Heart left ventricle (tissue), 16 donors: ENCODE measurements at regions not wholly inside any gene's neighbourhood (a gene's known extent, or its start where the extent isn't known, plus 50 kb on each side); places are given as distances from the start of the nearest gene placed in this dataset.
"Not testable (repeated sequence)": the region's sequence is repeated elsewhere in the genome, so short reads cannot be mapped to it uniquely, and the experiment has no call there.

Source experiments
- ATAC-seq, 4 donors: fragments of 200-7000 bp; cut with Tn5 transposase; one replicate each; pipeline ENCODE4 v1.9.1; 2020 to 2022; ENCODE audit warnings: moderate library complexity in 4 of 4, mild to moderate bottlenecking in 3 of 4, moderate number of reproducible peaks in 1 of 4
- DNase-seq, 5 donors: peaks; one replicate each; pipeline ENCODE4 v3.0.0-alpha.2; 2020
- H3K27ac ChIP-seq, 12 donors: fragments of 200-600 bp; sonication (generic) in 4 of 12; one replicate each; pipeline versions ENCODE4 v1.5.0 to v1.8.0; 2016 to 2022; ENCODE audit warnings: mild to moderate bottlenecking in 2 of 12
- H3K27me3 ChIP-seq, 9 donors: fragments of 200-600 bp; sonication (generic) in 2 of 9; one replicate each; pipeline versions ENCODE4 v1.5.1 to v1.8.0; 2016 to 2022; ENCODE audit warnings: mild to moderate bottlenecking in 3 of 9
- H3K36me3 ChIP-seq, 9 donors: fragments of 200-600 bp; sonication (generic) in 2 of 9; one replicate each; pipeline versions ENCODE4 v1.5.0 to v1.8.0; 2018 to 2022; ENCODE audit warnings: mild to moderate bottlenecking in 2 of 9
- H3K4me1 ChIP-seq, 12 donors: fragments of 200-600 bp; sonication (generic) in 4 of 12; one replicate each; pipeline versions ENCODE4 v1.5.0 to v1.8.0; 2016 to 2022; ENCODE audit warnings: mild to moderate bottlenecking in 3 of 12
- H3K4me3 ChIP-seq, 12 donors: fragments of 200-600 bp; sonication (generic) in 4 of 12; one replicate each; pipeline versions ENCODE4 v1.5.0 to v1.8.0; 2017 to 2022; ENCODE audit warnings: mild to moderate bottlenecking in 9 of 12, moderate library complexity in 4 of 12
- H3K9me3 ChIP-seq, 12 donors: fragments of 200-600 bp; sonication (generic) in 4 of 12; one replicate each; pipeline versions ENCODE4 v1.5.0 to v1.8.0; 2016 to 2022; ENCODE audit warnings: mild to moderate bottlenecking in 1 of 12
- CTCF ChIP-seq, 12 donors: fragments of 200-600 bp; sonication (generic) in 4 of 12; IDR thresholded peaks; one replicate each; pipeline versions ENCODE4 v1.5.0 to v1.8.0; 2018 to 2022; ENCODE audit warnings: antibody characterized with exemption in 12 of 12, mild to moderate bottlenecking in 5 of 12
- POLR2A ChIP-seq, 2 donors: fragments of 450-650 bp; IDR thresholded peaks; one replicate each; pipeline ENCODE4 v1.6.1; 2017; ENCODE audit warnings: antibody characterized with exemption in 2 of 2, mild to moderate bottlenecking in 2 of 2, moderate library complexity in 2 of 2
- WGBS, 4 donors: extraction: QIAGEN DNeasy Blood & Tissue Kit in 2 of 4; methylation state at CpG; one replicate each; pipeline versions ENCODE4 v1.1.5 to v1.1.7; 2013 to 2018; 5-methylcytosine and 5-hydroxymethylcytosine counted together
- intact Hi-C, 10 donors: fragments of 100-400 bp; cut with DNase I; formaldehyde crosslinking; loops; one replicate each; pipeline versions ENCODE4 v1.11.1 to v1.14.2; 2022
- donor health status: ischemic (EF 13 %, LVEDD 7.1; RV severe dilation, severe dysfunction).
- donor health status: healthy with polysubstance abuse.
- donor health status: DM: no; HTN: yes; CAD: no.
- donor health status: DM: no; HTN: no; CAD: no.
- donor health status: ischemic (EF 25% LVEDD 6.9; RV normal size, moderate dysfunction).
- donor health status: ischemic (EF 25% LVEDD 5.7; RV mildly dilated, moderate dysfunction).
- donor health status: healthy.
- donor health status: DM: yes; HTN: yes; CAD: no.
- donor health status: ischemic (EF 35%, LVEDD 5.7; RV mildly dilated, moderate dysfunction).
- donor health status: nonischemic (EF 11% LVEDD 7.7; RV severe dilation, severe dysfunction).
- donor health status: DM: yes; HTN: yes; CAD: no.
- donor health status: PGD.
- donor health status: ischemic (EF 29% LVEDD 5.4; RV normal size, mild dysfunction).
- donor health status: nonischemic (EF 23%, LVEDD 6.1; RV moderate dilation, normal function).

GRCh38 chrX:122269243-122269781 is 914.8 kb upstream of the GRIA3 start:
- intact Hi-C loops = no loop called here
- DNase-seq = no peak
- H3K4me1 ChIP-seq = no peaks in the 10 kb centered on the region
- ATAC-seq = no peak
- no peaks in the 10 kb centered on the region for H3K27me3 ChIP-seq
- no peak overlapping the region for H3K4me3 ChIP-seq
- H3K27ac ChIP-seq = no peak overlapping the region
- no peaks in the 10 kb centered on the region for H3K36me3 ChIP-seq
- no peak for TF ChIP-seq CTCF (IDR thresholded peaks at IDR 0.05)
- TF ChIP-seq POLR2A (IDR thresholded peaks at IDR 0.05) = no peak
- H3K9me3 ChIP-seq = peaks cover 0 to 16% (median 0%) of the 10 kb centered on the region in 12 donors

DNA sequence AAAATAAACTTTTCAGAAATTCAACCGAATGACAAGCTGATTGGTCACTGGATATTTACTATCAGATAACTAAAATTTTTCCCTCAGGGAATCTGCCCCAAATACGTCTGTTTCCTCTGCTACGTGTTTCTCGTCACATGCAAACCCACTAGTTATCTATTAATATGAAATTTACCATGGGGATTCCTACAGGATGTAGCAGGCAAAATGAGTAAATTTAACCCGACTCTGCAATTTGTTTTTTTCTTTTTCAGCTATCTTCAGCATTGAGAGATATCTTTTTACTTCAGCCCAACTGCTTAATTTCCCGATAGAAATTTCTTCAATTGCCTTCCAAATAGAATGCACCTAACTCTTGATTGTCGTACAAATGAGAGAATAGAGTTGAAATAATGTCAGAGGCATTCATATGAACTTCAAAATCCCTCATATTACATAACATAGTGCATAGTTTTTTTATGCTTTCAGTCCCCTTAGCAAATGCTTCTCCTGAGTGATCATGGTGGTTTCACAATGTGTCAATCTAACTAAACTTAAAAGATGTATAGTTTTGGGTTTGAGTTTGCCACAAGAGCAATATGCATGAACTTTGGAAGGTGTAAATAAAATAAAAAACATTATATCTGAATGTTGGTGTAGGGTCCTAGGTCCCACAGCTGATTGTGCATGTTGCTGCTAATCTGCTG is 913.1 kb upstream of the GRIA3 start:
- Histone ChIP-seq H3K36me3 (no peaks in the 10 kb centered on the region), H3K4me1 (no peaks in the 10 kb centered on the region), H3K27ac (no peak overlapping the region), H3K4me3 (no peak overlapping the region), H3K27me3 (no peaks in the 10 kb centered on the region), H3K9me3 (peaks cover 0 to 16% (median 0%) of the 10 kb centered on the region in 12 donors)
- TF ChIP-seq POLR2A (IDR thresholded peaks at IDR 0.05) = no peak
- TF ChIP-seq CTCF (IDR thresholded peaks at IDR 0.05) = no peak
- no peak for DNase-seq
- 69 to 73% (median 70%) methylated on average over 7 of the region's 7 CpGs for WGBS, 4 donors
- no peak for ATAC-seq
- intact Hi-C loops = no loop called here

GRCh38 chrX:122272011-122272410 is 912.1 kb upstream of the GRIA3 start:
- ATAC-seq = no peak
- peaks cover 0 to 16% (median 0%) of the 10 kb centered on the region in 12 donors for H3K9me3 ChIP-seq
- no peak overlapping the region for H3K27ac ChIP-seq
- H3K4me3 ChIP-seq = no peak overlapping the region
- no peaks in the 10 kb centered on the region for H3K4me1 ChIP-seq
- intact Hi-C loops = no loop called here
- H3K27me3 ChIP-seq = no peaks in the 10 kb centered on the region
- WGBS, 4 donors = 34 to 57% (median 40%) methylated on average over 1 of the region's 1 CpG
- no peak for DNase-seq
- no peaks in the 10 kb centered on the region for H3K36me3 ChIP-seq
- no peak for TF ChIP-seq POLR2A (IDR thresholded peaks at IDR 0.05)
- TF ChIP-seq CTCF (IDR thresholded peaks at IDR 0.05) = no peak

DNA sequence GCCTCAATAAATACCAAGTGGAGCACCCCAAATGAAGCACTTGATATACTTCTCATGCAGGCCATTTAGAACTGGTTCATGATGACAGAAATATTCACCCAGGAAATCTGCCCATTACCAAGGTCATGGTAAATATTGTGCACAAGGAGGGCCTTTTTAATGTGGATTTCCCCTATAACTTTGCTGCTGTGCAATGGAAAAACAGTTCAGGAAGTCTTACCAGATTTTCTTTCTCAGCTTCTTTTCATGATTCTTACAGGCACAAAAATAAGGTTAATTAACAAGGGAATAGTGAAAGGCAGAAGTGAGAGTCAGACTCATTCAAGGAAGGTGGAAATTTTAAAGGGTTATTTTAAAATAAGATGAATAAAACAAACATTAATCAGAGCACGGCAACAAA is 904.3 kb upstream of the GRIA3 start:
- H3K4me3 ChIP-seq = no peak overlapping the region
- intact Hi-C loops = no loop called here
- no peaks in the 10 kb centered on the region for H3K4me1 ChIP-seq
- H3K36me3 ChIP-seq = no peaks in the 10 kb centered on the region
- TF ChIP-seq POLR2A (IDR thresholded peaks at IDR 0.05) (no peak), CTCF (IDR thresholded peaks at IDR 0.05) (no peak)
- 79 to 93% (median 83%) methylated on average over 1 of the region's 1 CpG for WGBS, 4 donors
- DNase-seq = no peak
- peaks cover 0 to 2% (median 0%) of the 10 kb centered on the region in 12 donors for H3K9me3 ChIP-seq
- no peak for ATAC-seq
- no peak overlapping the region for H3K27ac ChIP-seq
- H3K27me3 ChIP-seq = no peaks in the 10 kb centered on the region

GRCh38 chrX:122299822-122300221 is 884.3 kb upstream of the GRIA3 start:
- H3K27ac ChIP-seq, intact Hi-C loops, H3K27me3 ChIP-seq, ATAC-seq, H3K36me3 ChIP-seq, H3K4me1 ChIP-seq, H3K4me3 ChIP-seq: not testable (repeated sequence)
- WGBS, 4 donors = 76 to 89% (median 82%) methylated on average over 4 to 5 of the region's 5 CpGs
- H3K9me3 ChIP-seq = peaks cover 0 to 12% (median 0%) of the 10 kb centered on the region in 12 donors
- peak in 1 of 5 donors; percentile 2 for DNase-seq
